Fibroblast of lung (primary cell): ENCODE measurements at regions not wholly inside any gene's neighbourhood (a gene's known extent, or its start where the extent isn't known, plus 50 kb on each side); places are given as distances from the start of the nearest gene placed in this dataset.

Source experiments
- DNase-seq, 2 donors: peaks; one replicate each; pipeline versions ENCODE4 v3.0.0 to v3.0.0-alpha.2; 2010; ENCODE audit warnings: low read depth in 2 of 2
- H2AFZ ChIP-seq: 2 replicates; pipeline ENCODE4 v1.5.1; 2012; ENCODE audit warnings: low read length, control low read depth, inconsistent platforms
- H3K27ac ChIP-seq: 2 replicates; pipeline ENCODE4 v1.5.1; 2011; ENCODE audit warnings: low read length, control low read depth; ENCODE audit not compliant: insufficient read depth
- H3K27me3 ChIP-seq: 2 replicates; pipeline ENCODE4 v1.5.1; 2011; ENCODE audit warnings: mild to moderate bottlenecking, low read length; ENCODE audit not compliant: control insufficient read depth, insufficient read depth
- H3K36me3 ChIP-seq: 2 replicates; pipeline ENCODE4 v1.5.1; 2011; ENCODE audit warnings: low read length; ENCODE audit not compliant: control insufficient read depth, insufficient read depth
- H3K4me1 ChIP-seq: 2 replicates; pipeline ENCODE4 v1.5.1; 2011; ENCODE audit warnings: low read length; ENCODE audit not compliant: control insufficient read depth, insufficient read depth; ENCODE audit errors: extremely low read depth
- H3K4me2 ChIP-seq: 2 replicates; pipeline ENCODE4 v1.5.1; 2011; ENCODE audit warnings: low read length, control low read depth; ENCODE audit not compliant: insufficient read depth; ENCODE audit errors: extremely low read depth
- H3K4me3 ChIP-seq, 4 experiments: fragments of 200-600 bp in 1 of 4; sonication (generic) in 1 of 4; replicated peaks in 1 of 4; 2 replicates each; pipeline ENCODE4 v1.5.1; 2011 to 2016; ENCODE audit warnings: low read length in 4 of 4, low read depth in 3 of 4, mild to moderate bottlenecking in 3 of 4, control low read depth in 2 of 4, inconsistent platforms in 1 of 4, mixed read lengths in 1 of 4; ENCODE audit not compliant: insufficient read depth in 1 of 4; ENCODE audit errors: control extremely low read depth in 1 of 4
- H3K79me2 ChIP-seq: 2 replicates; pipeline ENCODE4 v1.5.1; 2012; ENCODE audit warnings: mild to moderate bottlenecking, low read length, inconsistent platforms; ENCODE audit not compliant: control insufficient read depth, insufficient read depth
- H3K9ac ChIP-seq: 2 replicates; pipeline ENCODE4 v1.5.1; 2011; ENCODE audit warnings: mild to moderate bottlenecking, low read length, control low read depth; ENCODE audit not compliant: insufficient read depth
- H3K9me3 ChIP-seq: 2 replicates; pipeline ENCODE4 v1.5.1; 2012; ENCODE audit warnings: low read depth, low read length; ENCODE audit not compliant: control insufficient read depth, insufficient read depth
- H4K20me1 ChIP-seq: 2 replicates; pipeline ENCODE4 v1.5.1; 2011; ENCODE audit warnings: low read length; ENCODE audit not compliant: control insufficient read depth, insufficient read depth; ENCODE audit errors: extremely low read depth
- CTCF ChIP-seq, 2 donors: IDR thresholded peaks in 1 of 2; conservative IDR thresholded peaks in 1 of 2; 1 replicate in 1 of 2; 2 replicates in 1 of 2; pipeline ENCODE4 v1.5.1; 2011 to 2012; ENCODE audit warnings: low read length in 2 of 2, control low read depth in 1 of 2, inconsistent platforms in 1 of 2, low read depth in 1 of 2, mild to moderate bottlenecking in 1 of 2
- EZH2 ChIP-seq: IDR thresholded peaks from 2 replicates; pipeline ENCODE4 v1.5.1; 2012; ENCODE audit warnings: low read length, control low read depth, mild to moderate bottlenecking; ENCODE audit errors: missing control alignments

GRCh38 chr19:46546194-46546896 is 50.7 kb upstream of the PNMA8B start:
- H3K9me3 ChIP-seq, result no peaks in the 10 kb centered on the region
- no peak overlapping the region for H3K9ac ChIP-seq
- H3K79me2 ChIP-seq, result no peaks in the 10 kb centered on the region
- no peak overlapping the region for H3K4me2 ChIP-seq
- H3K27ac ChIP-seq, result no peak overlapping the region
- no peak overlapping the region for H3K4me3 ChIP-seq
- H3K36me3 ChIP-seq, result no peaks in the 10 kb centered on the region
- DNase-seq, result peak; percentile 15 to 49
- TF ChIP-seq CTCF (conservative IDR thresholded peaks at IDR 0.05 in 1 of 2, IDR thresholded peaks at IDR 0.05 in 1 of 2; ENCODE audit: low read depth in 1 of 2, low read length in 2 of 2) (no peak), EZH2 (no peak)
- H3K4me1 ChIP-seq, result no peaks in the 10 kb centered on the region
- no peaks in the 10 kb centered on the region for H4K20me1 ChIP-seq
- H3K27me3 ChIP-seq, result no peaks in the 10 kb centered on the region
- no peak overlapping the region for H2AFZ ChIP-seq

DNA sequence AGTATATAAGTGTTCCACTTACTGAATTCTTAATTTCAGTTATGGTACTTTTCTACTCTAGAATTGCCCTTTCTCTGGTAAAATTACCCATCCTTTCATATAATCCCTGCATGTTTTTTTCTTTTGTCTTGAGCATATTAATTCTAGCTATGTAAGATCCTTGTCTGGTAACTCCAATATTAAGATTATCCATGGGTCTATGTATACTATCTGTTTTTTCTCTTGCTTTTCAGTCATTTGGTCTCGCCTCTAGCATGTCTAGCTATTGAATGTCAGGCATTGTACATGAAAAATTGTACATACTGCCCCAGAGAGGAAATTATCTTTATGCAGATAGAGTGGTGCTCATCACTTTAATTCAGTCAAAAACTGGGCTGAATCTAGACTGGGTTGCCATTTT is 50.4 kb upstream of the CALM3 start:
- Histone ChIP-seq H3K9me3 (no peaks in the 10 kb centered on the region), H3K4me3 (no peak overlapping the region), H3K4me2 (no peak overlapping the region), H3K9ac (no peak overlapping the region), H3K27ac (no peak overlapping the region), H3K4me1 (no peaks in the 10 kb centered on the region), H4K20me1 (no peaks in the 10 kb centered on the region), H3K79me2 (no peaks in the 10 kb centered on the region), H2AFZ (no peak overlapping the region), H3K27me3 (no peaks in the 10 kb centered on the region), H3K36me3 (no peaks in the 10 kb centered on the region)
- no peak for TF ChIP-seq CTCF (conservative IDR thresholded peaks at IDR 0.05 in 1 of 2, IDR thresholded peaks at IDR 0.05 in 1 of 2; ENCODE audit: low read depth in 1 of 2, low read length in 2 of 2)
- TF ChIP-seq EZH2, result no peak
- no peak for DNase-seq

GRCh38 chr19:46551164-46551563 is 50.0 kb upstream of the CALM3 start:
- DNase-seq, result no peak
- Histone ChIP-seq H3K36me3 (no peaks in the 10 kb centered on the region), H3K27ac (no peak overlapping the region), H3K9me3 (no peaks in the 10 kb centered on the region), H3K4me2 (no peak overlapping the region), H3K27me3 (no peaks in the 10 kb centered on the region), H2AFZ (no peak overlapping the region), H4K20me1 (no peaks in the 10 kb centered on the region), H3K9ac (no peak overlapping the region), H3K79me2 (no peaks in the 10 kb centered on the region), H3K4me1 (no peaks in the 10 kb centered on the region), H3K4me3 (no peak overlapping the region)
- TF ChIP-seq EZH2 (no peak), CTCF (conservative IDR thresholded peaks at IDR 0.05 in 1 of 2, IDR thresholded peaks at IDR 0.05 in 1 of 2; ENCODE audit: low read depth in 1 of 2, low read length in 2 of 2) (no peak)
